ACC112 (cell line): ENCODE measurements at regions not wholly inside any gene's neighbourhood (a gene's known extent, or its start where the extent isn't known, plus 50 kb on each side); places are given as distances from the start of the nearest gene placed in this dataset.
"Not testable (repeated sequence)": the region's sequence is repeated elsewhere in the genome, so short reads cannot be mapped to it uniquely, and the experiment has no call there.

Experiments
- H2AFZ ChIP-seq: fragments of 200-600 bp; sonication (generic); one replicate; pipeline ENCODE4 v1.6.0; 2017; ENCODE audit warnings: antibody characterized with exemption, low read length; ENCODE audit not compliant: unreplicated experiment
- H3K27ac ChIP-seq: fragments of 200-600 bp; sonication (generic); 2 replicates; pipeline ENCODE4 v1.5.1; 2014; ENCODE audit warnings: low read depth, mild to moderate bottlenecking, antibody characterized with exemption, low read length, moderate library complexity
- H3K27me3 ChIP-seq: fragments of 200-600 bp; sonication (generic); 2 replicates; pipeline ENCODE4 v1.6.1; 2014; ENCODE audit warnings: mild to moderate bottlenecking, antibody characterized with exemption, low read length, moderate library complexity, mixed read lengths; ENCODE audit not compliant: insufficient read depth
- H3K36me3 ChIP-seq: fragments of 200-600 bp; sonication (generic); 2 replicates; pipeline ENCODE4 v1.6.1; 2016; ENCODE audit warnings: mild to moderate bottlenecking, antibody characterized with exemption, low read length, moderate library complexity, mixed read lengths; ENCODE audit not compliant: insufficient read depth
- H3K4me1 ChIP-seq: fragments of 200-600 bp; sonication (generic); one replicate; pipeline ENCODE4 v1.6.1; 2016; ENCODE audit warnings: low read length, mixed read lengths; ENCODE audit not compliant: insufficient read depth, unreplicated experiment, control insufficient read depth
- H3K4me3 ChIP-seq: fragments of 200-600 bp; sonication (generic); 2 replicates; pipeline ENCODE4 v1.5.1; 2014; ENCODE audit warnings: mild to moderate bottlenecking, low read depth, low read length
- H3K79me2 ChIP-seq: fragments of 200-600 bp; sonication (generic); one replicate; pipeline ENCODE4 v1.6.0; 2016; ENCODE audit warnings: low read length; ENCODE audit not compliant: control insufficient read depth, unreplicated experiment, insufficient read depth

DNA sequence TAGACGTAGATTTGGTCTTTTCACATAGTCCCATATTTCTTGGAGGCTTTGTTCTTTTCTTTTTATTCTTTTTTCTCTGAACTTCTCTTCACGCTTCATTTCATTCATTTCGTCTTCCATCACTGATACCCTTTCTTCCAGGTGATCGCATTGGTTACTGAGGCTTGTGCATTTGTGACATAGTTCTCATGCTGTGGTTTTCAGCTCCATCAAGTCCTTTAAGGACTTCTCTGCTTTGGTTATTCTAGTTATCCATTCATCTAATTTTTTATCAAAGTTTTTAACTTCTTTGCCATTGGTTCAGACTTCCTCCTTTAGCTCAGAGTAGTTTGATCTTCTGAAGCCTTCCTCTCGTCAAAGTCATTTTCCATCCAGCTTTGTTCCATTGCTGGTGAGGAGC lies 125.8 kb downstream of the PRL start:
- H3K79me2 ChIP-seq, H3K27me3 ChIP-seq, H3K36me3 ChIP-seq, H3K4me3 ChIP-seq, H3K4me1 ChIP-seq, H2AFZ ChIP-seq, H3K27ac ChIP-seq: not testable (repeated sequence)

DNA sequence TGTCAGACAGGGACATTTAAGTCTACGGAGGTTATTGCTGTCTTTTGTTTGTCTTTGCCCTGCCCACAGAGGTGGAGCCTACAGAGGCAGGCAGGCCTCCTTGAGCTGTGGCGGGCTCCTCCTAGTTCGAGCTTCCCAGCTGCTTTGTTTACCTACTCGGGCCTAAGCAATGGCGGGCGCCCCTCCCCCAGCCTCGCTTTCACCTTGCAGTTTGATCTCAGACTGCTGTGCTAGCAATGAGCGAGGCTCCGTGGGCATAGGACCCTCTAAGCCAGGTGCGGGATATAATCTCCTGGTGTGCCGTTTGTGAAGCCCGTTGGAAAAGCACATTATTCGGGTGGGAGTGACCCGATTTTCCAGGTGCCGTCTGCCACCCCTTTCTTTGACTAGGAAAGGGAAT lies 125.0 kb downstream of the PRL start:
- H3K79me2 ChIP-seq, H2AFZ ChIP-seq, H3K4me3 ChIP-seq, H3K4me1 ChIP-seq, H3K27me3 ChIP-seq, H3K27ac ChIP-seq, H3K36me3 ChIP-seq: not testable (repeated sequence)

DNA sequence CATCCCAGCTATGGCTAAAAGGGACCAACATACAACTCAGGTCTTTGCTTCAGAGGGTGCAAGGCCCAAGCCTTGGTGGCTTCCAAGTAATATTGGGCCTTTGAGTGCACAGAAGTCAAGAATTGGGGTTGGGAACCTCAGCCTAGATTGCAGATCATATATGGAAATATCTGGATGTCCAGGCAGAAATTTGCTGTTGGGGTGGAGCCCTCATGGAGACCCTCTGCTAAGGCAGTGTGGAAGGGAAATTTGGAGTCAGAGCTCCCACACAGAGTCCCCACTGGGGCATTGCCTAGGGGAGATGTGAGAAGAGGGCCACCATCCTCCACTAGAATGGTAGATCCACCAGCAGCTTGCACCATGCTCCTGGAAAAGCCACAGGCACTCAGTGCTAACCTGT lies 123.5 kb downstream of the PRL start:
- no peak overlapping the region for H2AFZ ChIP-seq
- no peaks in the 10 kb centered on the region for H3K79me2 ChIP-seq
- no peak overlapping the region for H3K4me3 ChIP-seq
- no peaks in the 10 kb centered on the region for H3K36me3 ChIP-seq
- no peaks in the 10 kb centered on the region for H3K27me3 ChIP-seq
- no peak overlapping the region for H3K27ac ChIP-seq
- no peaks in the 10 kb centered on the region for H3K4me1 ChIP-seq

DNA sequence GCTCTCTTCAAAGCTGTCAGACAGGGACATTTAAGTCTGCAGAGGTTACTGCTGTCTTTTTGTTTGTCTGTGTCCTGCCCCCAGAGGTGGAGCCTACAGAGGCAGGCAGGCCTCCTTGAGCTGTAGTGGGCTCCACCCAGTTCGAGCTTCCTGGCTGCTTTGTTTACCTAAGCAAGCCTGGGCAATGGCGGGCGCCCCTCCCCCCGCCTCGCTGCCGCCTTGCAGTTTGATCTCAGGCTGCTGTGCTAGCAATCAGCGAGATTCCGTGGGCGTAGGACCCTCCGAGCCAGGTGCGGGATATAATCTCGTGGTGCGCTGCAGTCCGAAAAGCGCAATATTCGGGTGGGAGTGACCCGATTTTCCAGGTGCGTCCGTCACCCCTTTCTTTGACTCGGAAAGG lies 116.6 kb downstream of the PRL start:
- H3K4me1 ChIP-seq, H3K27ac ChIP-seq, H2AFZ ChIP-seq, H3K4me3 ChIP-seq, H3K27me3 ChIP-seq, H3K36me3 ChIP-seq, H3K79me2 ChIP-seq: not testable (repeated sequence)

DNA sequence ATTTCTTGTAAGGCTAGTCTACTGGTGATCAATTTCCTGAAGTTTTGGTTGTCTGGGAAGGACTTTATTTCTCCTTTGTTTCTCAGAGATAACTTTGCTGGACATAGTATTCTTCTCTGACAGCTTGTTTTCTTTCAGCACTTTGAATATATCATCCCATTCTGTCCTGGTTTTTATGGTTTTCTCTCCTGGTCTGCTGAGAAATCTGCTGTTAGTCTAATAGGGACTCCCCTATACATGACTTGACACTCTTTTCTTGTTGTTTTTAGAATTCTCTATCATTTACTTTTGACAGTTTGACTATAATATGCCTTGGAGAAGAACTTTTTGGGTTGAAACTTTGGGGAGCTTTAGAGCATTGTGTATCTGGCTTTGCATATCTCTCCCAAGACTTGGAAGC lies 112.5 kb downstream of the PRL start:
- H3K4me3 ChIP-seq, result no peak overlapping the region
- H3K27me3 ChIP-seq, result no peaks in the 10 kb centered on the region
- no peak overlapping the region for H3K27ac ChIP-seq
- H3K79me2 ChIP-seq, result no peaks in the 10 kb centered on the region
- H2AFZ ChIP-seq, result no peak overlapping the region
- no peaks in the 10 kb centered on the region for H3K36me3 ChIP-seq
- no peaks in the 10 kb centered on the region for H3K4me1 ChIP-seq

DNA sequence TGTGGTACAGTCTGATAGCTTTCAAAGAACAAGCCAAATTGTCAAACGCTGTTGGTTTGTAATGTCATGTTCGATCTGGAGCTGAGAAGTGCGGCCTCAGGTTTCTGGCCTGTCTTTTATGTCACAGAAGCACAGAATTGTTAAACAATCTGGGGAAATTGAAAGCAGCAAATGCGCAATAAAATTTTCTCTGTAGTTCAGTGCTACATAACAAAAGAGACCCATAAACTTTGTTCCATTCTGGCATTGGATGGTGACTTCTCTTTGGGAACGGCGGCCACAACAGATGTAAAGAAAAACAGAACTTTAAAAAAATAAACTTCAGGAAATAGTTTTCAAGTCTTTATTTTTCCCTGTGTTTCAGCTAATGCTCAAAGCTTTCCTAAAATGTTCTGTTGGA lies 106.9 kb downstream of the PRL start:
- H3K79me2 ChIP-seq, result no peaks in the 10 kb centered on the region
- H3K4me1 ChIP-seq, result no peaks in the 10 kb centered on the region
- H3K27me3 ChIP-seq, result no peaks in the 10 kb centered on the region
- H3K27ac ChIP-seq, result no peak overlapping the region
- H2AFZ ChIP-seq, result no peak overlapping the region
- H3K4me3 ChIP-seq, result no peak overlapping the region
- no peaks in the 10 kb centered on the region for H3K36me3 ChIP-seq

DNA sequence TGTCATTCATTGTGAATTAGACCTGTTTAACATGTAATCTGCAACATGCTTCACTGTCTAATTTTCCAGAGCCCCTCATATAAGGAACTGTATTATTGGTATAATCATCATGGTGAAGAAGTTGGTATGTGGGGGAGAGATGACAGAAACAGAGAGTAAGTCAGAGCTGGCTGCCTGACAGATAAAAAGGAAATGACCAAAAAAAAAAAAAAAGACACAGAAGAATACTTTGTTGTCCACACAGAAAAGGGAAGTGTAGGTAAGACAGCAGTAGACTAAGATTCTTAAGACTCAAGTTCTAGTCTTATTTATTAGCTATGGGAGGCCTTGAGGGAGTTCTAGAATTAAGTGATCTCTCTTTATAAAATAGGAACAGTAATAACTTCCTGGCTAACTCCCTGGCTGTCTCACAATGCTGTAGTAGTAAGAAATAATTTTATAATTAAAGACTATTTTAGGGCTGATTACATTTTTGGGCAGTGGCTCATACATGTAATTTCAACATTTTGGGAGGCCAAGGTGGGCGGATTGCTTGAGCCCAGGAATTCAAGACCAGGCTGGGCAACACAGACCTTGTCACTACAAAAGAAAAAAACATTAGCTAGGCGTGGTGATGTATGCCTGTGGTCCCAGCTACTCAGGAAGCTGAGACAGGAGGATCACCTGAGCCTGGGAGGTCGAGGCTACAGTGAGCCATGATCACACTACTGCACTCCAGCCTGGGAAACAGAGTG lies 102.5 kb downstream of the PRL start:
- no peak overlapping the region for H3K4me3 ChIP-seq
- no peaks in the 10 kb centered on the region for H3K4me1 ChIP-seq
- no peaks in the 10 kb centered on the region for H3K36me3 ChIP-seq
- H2AFZ ChIP-seq, result no peak overlapping the region
- no peak overlapping the region for H3K27ac ChIP-seq
- H3K27me3 ChIP-seq, result no peaks in the 10 kb centered on the region
- H3K79me2 ChIP-seq, result no peaks in the 10 kb centered on the region

DNA sequence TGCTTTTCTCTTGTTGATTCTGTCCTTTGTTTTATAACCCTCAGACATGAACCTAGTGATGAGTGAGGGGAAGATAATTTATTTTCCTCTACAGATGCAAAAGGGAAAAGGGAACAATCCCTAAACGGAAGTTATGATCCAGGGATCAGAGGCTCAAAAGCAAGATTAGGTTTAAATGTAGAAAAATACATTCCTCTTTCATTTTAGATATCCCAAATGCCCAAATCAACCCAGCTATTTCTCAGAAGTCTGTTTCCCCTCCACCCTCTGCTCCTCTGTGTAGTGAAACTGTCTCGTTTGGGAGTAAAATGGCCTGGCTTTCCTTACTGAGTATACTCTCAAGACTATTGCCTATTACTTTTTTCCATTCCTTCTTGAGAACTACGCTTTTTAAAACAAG lies 97.1 kb downstream of the PRL start:
- Histone ChIP-seq H3K27me3 (no peaks in the 10 kb centered on the region), H3K79me2 (no peaks in the 10 kb centered on the region), H3K27ac (no peak overlapping the region), H3K4me3 (no peak overlapping the region), H2AFZ (no peak overlapping the region), H3K4me1 (no peaks in the 10 kb centered on the region), H3K36me3 (no peaks in the 10 kb centered on the region)

DNA sequence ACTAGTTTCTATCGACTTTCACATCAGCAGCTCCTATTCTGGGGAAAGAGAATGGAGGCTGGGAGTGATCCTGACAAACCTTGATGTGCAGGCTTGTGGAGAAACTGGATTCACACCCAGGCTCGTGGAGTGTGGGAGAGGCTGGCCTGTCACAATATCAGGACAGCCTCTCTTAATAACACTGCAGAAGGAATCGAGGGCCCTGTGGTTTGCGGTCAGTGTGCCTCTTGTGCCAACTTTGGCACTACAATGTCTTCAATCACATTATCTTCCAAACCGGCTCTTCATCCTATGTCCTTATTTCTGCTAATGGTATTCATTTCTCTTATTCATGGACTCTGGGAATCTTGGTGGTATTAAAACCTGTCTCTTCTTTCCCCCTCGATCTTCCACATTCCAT lies 92.7 kb downstream of the PRL start:
- no peaks in the 10 kb centered on the region for H3K36me3 ChIP-seq
- no peaks in the 10 kb centered on the region for H3K4me1 ChIP-seq
- H3K27ac ChIP-seq, result no peak overlapping the region
- no peak overlapping the region for H3K4me3 ChIP-seq
- no peaks in the 10 kb centered on the region for H3K79me2 ChIP-seq
- no peaks in the 10 kb centered on the region for H3K27me3 ChIP-seq
- H2AFZ ChIP-seq, result no peak overlapping the region

DNA sequence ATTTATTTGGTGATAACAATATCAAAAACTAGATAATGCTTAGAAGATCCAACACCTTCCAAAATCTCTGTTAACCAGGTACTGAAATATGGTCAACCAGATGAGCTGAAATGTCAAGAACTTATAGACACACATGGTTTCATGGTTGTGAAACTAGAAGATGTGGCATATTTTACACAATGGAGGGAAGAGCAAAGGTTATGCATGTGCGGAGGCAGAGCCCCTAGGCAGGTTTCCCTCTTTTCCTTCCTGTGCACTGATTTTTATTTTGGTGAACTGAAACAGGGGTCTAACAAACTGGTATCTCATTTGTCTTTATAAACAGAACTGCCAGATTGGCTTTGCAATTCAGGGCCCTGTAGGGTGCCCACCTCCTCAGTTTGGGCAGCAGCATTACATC lies 91.6 kb downstream of the PRL start:
- Histone ChIP-seq H3K27ac (no peak overlapping the region), H3K27me3 (no peaks in the 10 kb centered on the region), H3K4me3 (no peak overlapping the region), H2AFZ (no peak overlapping the region), H3K79me2 (no peaks in the 10 kb centered on the region), H3K4me1 (no peaks in the 10 kb centered on the region), H3K36me3 (no peaks in the 10 kb centered on the region)

DNA sequence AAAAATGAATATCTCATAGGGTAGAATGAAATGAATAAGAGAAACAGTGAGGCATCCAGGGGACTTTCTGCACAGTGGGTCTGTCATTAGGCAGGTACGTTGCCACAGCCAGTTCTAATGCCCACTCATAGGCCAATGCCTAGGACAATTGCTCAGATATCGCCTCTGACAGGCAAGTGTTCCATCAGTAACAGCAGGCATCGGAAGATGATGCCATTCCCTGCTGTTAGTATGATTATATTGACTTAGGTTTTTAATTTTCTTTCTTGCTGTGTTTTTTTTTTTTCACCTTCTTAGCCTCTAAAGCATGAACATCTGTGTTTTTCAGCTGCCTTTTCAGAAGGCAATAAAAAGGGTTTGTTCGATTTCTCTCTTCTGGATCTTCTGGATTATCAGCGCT lies 90.7 kb downstream of the PRL start:
- Histone ChIP-seq H3K79me2 (no peaks in the 10 kb centered on the region), H3K36me3 (no peaks in the 10 kb centered on the region), H3K4me3 (no peak overlapping the region), H3K27ac (no peak overlapping the region), H3K27me3 (no peaks in the 10 kb centered on the region), H3K4me1 (no peaks in the 10 kb centered on the region), H2AFZ (no peak overlapping the region)
